Glutamatergic neuron (in vitro differentiated cells): ENCODE measurements at regions not wholly inside any gene's neighbourhood (a gene's known extent, or its start where the extent isn't known, plus 50 kb on each side); places are given as distances from the start of the nearest gene placed in this dataset.

ENCODE experiments used
- DNase-seq: peaks from one replicate; pipeline ENCODE4 v3.0.0; 2022
- H3K27ac Mint-ChIP-seq: one replicate; pipeline ENCODE4 v1.8.0; 2020; ENCODE audit warnings: mild to moderate bottlenecking, mixed read lengths, inconsistent platforms; ENCODE audit not compliant: unreplicated experiment
- H3K27me3 Mint-ChIP-seq: one replicate; pipeline ENCODE4 v1.8.0; 2020; ENCODE audit warnings: mild to moderate bottlenecking, moderate library complexity, mixed read lengths, inconsistent platforms; ENCODE audit not compliant: unreplicated experiment
- H3K36me3 Mint-ChIP-seq: one replicate; pipeline ENCODE4 v1.8.0; 2020; ENCODE audit warnings: mild to moderate bottlenecking, mixed read lengths, inconsistent platforms; ENCODE audit not compliant: unreplicated experiment
- H3K4me1 Mint-ChIP-seq: one replicate; pipeline ENCODE4 v1.8.0; 2020; ENCODE audit warnings: mild to moderate bottlenecking, low read depth, mixed read lengths, inconsistent platforms; ENCODE audit not compliant: unreplicated experiment
- H3K4me3 Mint-ChIP-seq: one replicate; pipeline ENCODE4 v1.8.0; 2020; ENCODE audit warnings: mild to moderate bottlenecking, mixed read lengths, inconsistent platforms; ENCODE audit not compliant: unreplicated experiment
- H3K9me3 Mint-ChIP-seq: one replicate; pipeline ENCODE4 v1.8.0; 2020; ENCODE audit warnings: mild to moderate bottlenecking, moderate library complexity, mixed read lengths, inconsistent platforms; ENCODE audit not compliant: unreplicated experiment
- CTCF ChIP-seq: fragments of 200-600 bp; sonication (generic); IDR thresholded peaks from one replicate; pipeline ENCODE4 v1.5.0; 2021; ENCODE audit not compliant: partially characterized antibody, unreplicated experiment

GRCh38 chr5:26572480-26572879 is 465.9 kb downstream of the CDH9 start:
- TF ChIP-seq CTCF: no peak
- Mint-ChIP-seq H3K27me3 (no peaks in the 10 kb centered on the region), H3K4me1 (no peaks in the 10 kb centered on the region), H3K4me3 (no peak overlapping the region), H3K27ac (no peak overlapping the region), H3K36me3 (peaks cover 4% of the 10 kb centered on the region), H3K9me3 (peaks cover 2% of the 10 kb centered on the region)
- no peak for DNase-seq

GRCh38 chr5:26569929-26570258 is 468.5 kb downstream of the CDH9 start:
- Mint-ChIP-seq H3K4me3 (no peak overlapping the region), H3K4me1 (no peaks in the 10 kb centered on the region), H3K36me3 (peaks cover 4% of the 10 kb centered on the region), H3K27me3 (no peaks in the 10 kb centered on the region), H3K27ac (no peak overlapping the region), H3K9me3 (peaks cover 2% of the 10 kb centered on the region)
- DNase-seq: no peak
- TF ChIP-seq CTCF: no peak

- no peak overlapping the region for H3K4me3 Mint-ChIP-seq
Observed at GRCh38 chr5:26569241-26569928, 469.0 kb downstream of the CDH9 start.

GRCh38 chr5:26568316-26568715 is 470.1 kb downstream of the CDH9 start:
- Mint-ChIP-seq H3K4me3 (no peak overlapping the region), H3K27ac (no peak overlapping the region), H3K4me1 (no peaks in the 10 kb centered on the region), H3K9me3 (peaks cover 4% of the 10 kb centered on the region), H3K27me3 (no peaks in the 10 kb centered on the region), H3K36me3 (peaks cover 4% of the 10 kb centered on the region)
- TF ChIP-seq CTCF: no peak
- DNase-seq: no peak

More at GRCh38 chr5:26569241-26569928, 469.0 kb downstream of the CDH9 start:
- no peak for TF ChIP-seq CTCF
- Mint-ChIP-seq H3K27me3 (no peaks in the 10 kb centered on the region), H3K36me3 (peaks cover 4% of the 10 kb centered on the region), H3K9me3 (peaks cover 2% of the 10 kb centered on the region), H3K27ac (no peak overlapping the region), H3K4me1 (no peaks in the 10 kb centered on the region)
- no peak for DNase-seq

- no peak overlapping the region for H3K4me3 Mint-ChIP-seq
- peaks cover 2% of the 10 kb centered on the region for H3K9me3 Mint-ChIP-seq
- H3K4me1 Mint-ChIP-seq: no peaks in the 10 kb centered on the region
- H3K27ac Mint-ChIP-seq: no peak overlapping the region
- no peaks in the 10 kb centered on the region for H3K27me3 Mint-ChIP-seq
- DNase-seq: no peak
- no peaks in the 10 kb centered on the region for H3K36me3 Mint-ChIP-seq
- no peak for TF ChIP-seq CTCF
Observed at GRCh38 chr5:26563979-26564378, 474.4 kb downstream of the CDH9 start.
